Loucy (cell line): ENCODE measurements at regions not wholly inside any gene's neighbourhood (a gene's known extent, or its start where the extent isn't known, plus 50 kb on each side); places are given as distances from the start of the nearest gene placed in this dataset.

ENCODE experiments used
- CTCF ChIP-seq: fragments of 200-600 bp; sonication (generic); conservative IDR thresholded peaks from 2 replicates; pipeline ENCODE4 v1.5.1; 2014; ENCODE audit warnings: mild to moderate bottlenecking, antibody characterized with exemption, low read length
- EZH2phosphoT487 ChIP-seq: fragments of 200-600 bp; IDR thresholded peaks from 2 replicates; pipeline ENCODE4 v1.6.1; 2018; ENCODE audit warnings: antibody characterized with exemption, mild to moderate bottlenecking, moderate library complexity, borderline replicate concordance

GRCh38 chr13:80448725-80449124, 107.8 kb upstream of the SPRY2 start:
- TF ChIP-seq CTCF: no peak
- no peak for TF ChIP-seq EZH2phosphoT487
